ENCODE measurements at regions not wholly inside any gene's neighbourhood (a gene's known extent, or its start where the extent isn't known, plus 50 kb on each side); places are given as distances from the start of the nearest gene placed in this dataset.

- Histone ChIP-seq H3K27ac (no peak overlapping the region), H3K4me3 (no peak overlapping the region), H3K4me1 (ENCODE audit: control insufficient read depth in 1 of 2, low read depth in 2 of 2) (no peaks in the 10 kb centered on the region), H3K36me3 (no peaks in the 10 kb centered on the region), H3K27me3 (replicated peaks; ENCODE audit: insufficient read depth) (no peaks in the 10 kb centered on the region), H3K9me3 (no peaks in the 10 kb centered on the region)
- TF ChIP-seq CTCF (IDR thresholded peaks at IDR 0.05), result no peak
- ATAC-seq (ENCODE audit: insufficient number of reproducible peaks, low FRiP score, low read depth) (no peak), DNase-seq (ENCODE audit: low spot score) (no peak)
Measured at GRCh38 chr6:43867246-43867645, 97.2 kb downstream of the VEGFA start.

GRCh38 chr6:43865932-43866645 is 96.1 kb downstream of the VEGFA start:
- Histone ChIP-seq H3K27ac (no peak overlapping the region), H3K36me3 (no peaks in the 10 kb centered on the region), H3K4me3 (no peak overlapping the region), H3K27me3 (replicated peaks; ENCODE audit: insufficient read depth) (no peaks in the 10 kb centered on the region), H3K9me3 (no peaks in the 10 kb centered on the region), H3K4me1 (ENCODE audit: control insufficient read depth in 1 of 2, low read depth in 2 of 2) (no peaks in the 10 kb centered on the region)
- ATAC-seq (ENCODE audit: insufficient number of reproducible peaks, low FRiP score, low read depth) (no peak), DNase-seq (ENCODE audit: low spot score) (no peak)
- no peak for TF ChIP-seq CTCF (IDR thresholded peaks at IDR 0.05)

GRCh38 chr6:43865086-43865485 is 95.1 kb downstream of the VEGFA start:
- no peak overlapping the region for H3K4me3 ChIP-seq
- TF ChIP-seq CTCF (IDR thresholded peaks at IDR 0.05), result no peak
- H3K27ac ChIP-seq, result no peak overlapping the region
- H3K4me1 ChIP-seq (ENCODE audit: control insufficient read depth in 1 of 2, low read depth in 2 of 2), result no peaks in the 10 kb centered on the region
- no peaks in the 10 kb centered on the region for H3K9me3 ChIP-seq
- H3K27me3 ChIP-seq (replicated peaks; ENCODE audit: insufficient read depth), result no peaks in the 10 kb centered on the region
- DNase-seq (ENCODE audit: low spot score) (no peak), ATAC-seq (ENCODE audit: insufficient number of reproducible peaks, low FRiP score, low read depth) (no peak)
- H3K36me3 ChIP-seq, result no peaks in the 10 kb centered on the region

GRCh38 chr6:43862925-43863324 is 92.9 kb downstream of the VEGFA start:
- TF ChIP-seq CTCF (IDR thresholded peaks at IDR 0.05), result no peak
- Histone ChIP-seq H3K4me3 (no peak overlapping the region), H3K27me3 (replicated peaks; ENCODE audit: insufficient read depth) (no peaks in the 10 kb centered on the region), H3K9me3 (no peaks in the 10 kb centered on the region), H3K27ac (no peak overlapping the region), H3K36me3 (no peaks in the 10 kb centered on the region), H3K4me1 (ENCODE audit: control insufficient read depth in 1 of 2, low read depth in 2 of 2) (no peaks in the 10 kb centered on the region)
- DNase-seq (ENCODE audit: low spot score), result no peak
- no peak for ATAC-seq (ENCODE audit: insufficient number of reproducible peaks, low FRiP score, low read depth)

- no peak overlapping the region for H3K4me3 ChIP-seq
- no peaks in the 10 kb centered on the region for H3K9me3 ChIP-seq
- H3K36me3 ChIP-seq, result no peaks in the 10 kb centered on the region
- H3K27ac ChIP-seq, result no peak overlapping the region
- no peak for ATAC-seq (ENCODE audit: insufficient number of reproducible peaks, low FRiP score, low read depth)
- H3K4me1 ChIP-seq (ENCODE audit: control insufficient read depth in 1 of 2, low read depth in 2 of 2), result no peaks in the 10 kb centered on the region
- no peaks in the 10 kb centered on the region for H3K27me3 ChIP-seq (replicated peaks; ENCODE audit: insufficient read depth)
- no peak for TF ChIP-seq CTCF (IDR thresholded peaks at IDR 0.05)
- no peak for DNase-seq (ENCODE audit: low spot score)
Measured at GRCh38 chr6:43861212-43861894, 91.3 kb downstream of the VEGFA start.
